DOHH2 (cell line): ENCODE measurements at regions not wholly inside any gene's neighbourhood (a gene's known extent, or its start where the extent isn't known, plus 50 kb on each side); places are given as distances from the start of the nearest gene placed in this dataset.

Experiments
- EZH2phosphoT487 ChIP-seq: fragments of 200-600 bp; sonication (generic); IDR thresholded peaks from 2 replicates; pipeline ENCODE4 v1.6.1; 2017; ENCODE audit warnings: borderline replicate concordance, mild to moderate bottlenecking, antibody characterized with exemption, low read length, moderate library complexity, mixed read lengths
- TF ChIP-seq, protein P1 (sequence below): fragments of 200-600 bp; sonication (generic); IDR thresholded peaks from one replicate; pipeline ENCODE4 v1.5.1; 2014; ENCODE audit warnings: antibody characterized with exemption, mild to moderate bottlenecking, low read depth, low read length; ENCODE audit not compliant: poor library complexity, severe bottlenecking

DNA sequence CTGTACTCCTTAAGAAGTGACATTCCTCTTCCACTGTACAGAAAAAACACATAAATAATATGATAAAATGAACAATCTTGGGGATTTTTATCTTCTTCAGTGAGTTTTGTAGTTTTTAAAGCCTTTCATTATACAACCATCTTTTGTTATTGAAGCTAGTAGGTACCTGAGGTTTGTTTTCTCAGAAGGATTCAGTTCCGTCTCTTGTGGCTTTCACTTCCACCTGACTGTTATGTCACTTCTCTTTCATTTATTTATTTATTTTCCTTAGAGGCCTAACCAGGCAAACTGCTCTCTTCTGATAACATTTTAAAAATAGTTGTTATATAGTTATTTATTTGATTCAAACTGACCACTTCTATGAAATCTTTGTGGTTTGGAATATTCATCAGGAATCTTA, 464.2 kb downstream of the CCDC85A start:
- no peak for TF ChIP-seq EZH2phosphoT487
- TF ChIP-seq, protein P1, sequence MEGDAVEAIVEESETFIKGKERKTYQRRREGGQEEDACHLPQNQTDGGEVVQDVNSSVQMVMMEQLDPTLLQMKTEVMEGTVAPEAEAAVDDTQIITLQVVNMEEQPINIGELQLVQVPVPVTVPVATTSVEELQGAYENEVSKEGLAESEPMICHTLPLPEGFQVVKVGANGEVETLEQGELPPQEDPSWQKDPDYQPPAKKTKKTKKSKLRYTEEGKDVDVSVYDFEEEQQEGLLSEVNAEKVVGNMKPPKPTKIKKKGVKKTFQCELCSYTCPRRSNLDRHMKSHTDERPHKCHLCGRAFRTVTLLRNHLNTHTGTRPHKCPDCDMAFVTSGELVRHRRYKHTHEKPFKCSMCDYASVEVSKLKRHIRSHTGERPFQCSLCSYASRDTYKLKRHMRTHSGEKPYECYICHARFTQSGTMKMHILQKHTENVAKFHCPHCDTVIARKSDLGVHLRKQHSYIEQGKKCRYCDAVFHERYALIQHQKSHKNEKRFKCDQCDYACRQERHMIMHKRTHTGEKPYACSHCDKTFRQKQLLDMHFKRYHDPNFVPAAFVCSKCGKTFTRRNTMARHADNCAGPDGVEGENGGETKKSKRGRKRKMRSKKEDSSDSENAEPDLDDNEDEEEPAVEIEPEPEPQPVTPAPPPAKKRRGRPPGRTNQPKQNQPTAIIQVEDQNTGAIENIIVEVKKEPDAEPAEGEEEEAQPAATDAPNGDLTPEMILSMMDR = no peak
